ENCODE measurements at regions not wholly inside any gene's neighbourhood (a gene's known extent, or its start where the extent isn't known, plus 50 kb on each side); places are given as distances from the start of the nearest gene placed in this dataset.

GRCh38 chr12:124448955-124449622 is 118.3 kb downstream of the NCOR2 start:
- ChIA-PET POLR2A (ENCODE audit: unreplicated experiment) (no interaction called here), CTCF (no interaction called here)
- H3K9me1 ChIP-seq (ENCODE audit: insufficient read depth, low read length) = peaks cover 9% of the 10 kb centered on the region
- no peak overlapping the region for H2AFZ ChIP-seq (replicated peaks; ENCODE audit: low read length, poor library complexity)
- H3K27me3 ChIP-seq (ENCODE audit: control insufficient read depth, insufficient read depth, low read length) = no peaks in the 10 kb centered on the region
- intact Hi-C loops (cut with micrococcal nuclease) (no loop called here), in situ Hi-C loops (cut with MboI; ENCODE audit: low sequenced_read_pairs) (no loop called here), dilution Hi-C loops (cut with HindIII; ENCODE audit: low sequenced_read_pairs, unreplicated experiment) (no loop called here)
- peaks cover 12 to 77% of the 10 kb centered on the region in 2 experiments for H3K79me1 ChIP-seq (ENCODE audit: low read depth in 1 of 2, low read length in 2 of 2)
- H4K5ac ChIP-seq (ENCODE audit: low read depth, low read length) = no peak overlapping the region
- no peak overlapping the region for H3K27ac ChIP-seq (ENCODE audit: insufficient read depth, low read length)
- H3K9ac ChIP-seq (ENCODE audit: low read depth, low read length) = no peak overlapping the region
- no peak overlapping the region for H3K4me3 ChIP-seq (ENCODE audit: insufficient read depth, low read depth, low read length)
- H3K36me3 ChIP-seq (ENCODE audit: control insufficient read depth, insufficient read depth, low read length) = peaks cover 23% of the 10 kb centered on the region; the same call in 1 of the 2 replicates
- no peak overlapping the region for H4K8ac ChIP-seq (ENCODE audit: low read depth in 2 of 2, low read length in 2 of 2)
- H2AK9ac ChIP-seq (replicated peaks; ENCODE audit: low read depth, low read length, poor library complexity) = no peak overlapping the region
- H3K14ac ChIP-seq (replicated peaks; ENCODE audit: low read depth, low read length) = no peak overlapping the region
- no peak overlapping the region for H3K4me2 ChIP-seq (ENCODE audit: low read depth, low read length)
- H3K4me1 ChIP-seq (ENCODE audit: control insufficient read depth, insufficient read depth, low read length) = peaks cover 20% of the 10 kb centered on the region
- no peak overlapping the region for H2AK5ac ChIP-seq (ENCODE audit: low read depth, low read length)
- H3K23ac ChIP-seq (ENCODE audit: low read depth, low read length) = no peak overlapping the region
- H2BK15ac ChIP-seq (ENCODE audit: low read depth, low read length) = no peak overlapping the region
- no peak overlapping the region for H3K56ac ChIP-seq (ENCODE audit: extremely low read depth, insufficient read depth, low read length)
- H2BK120ac ChIP-seq (ENCODE audit: low read depth, low read length) = no peak overlapping the region
- ATAC-seq (ENCODE audit: low read depth) = no peak
- peaks cover 37% of the 10 kb centered on the region for H4K20me1 ChIP-seq (ENCODE audit: insufficient read depth, low read length)
- H3K9me3 ChIP-seq (ENCODE audit: control insufficient read depth, insufficient read depth, low read length) = no peaks in the 10 kb centered on the region
- no peak overlapping the region for H2BK20ac ChIP-seq (ENCODE audit: low read depth, low read length)
- no peak overlapping the region for H2BK5ac ChIP-seq (ENCODE audit: low read depth, low read length, poor library complexity, severe bottlenecking)
- H3K4ac ChIP-seq (ENCODE audit: low read depth, low read length) = no peak overlapping the region
- BruUV-seq (replicated peaks) = no TSS peak
- no peak overlapping the region for H4K91ac ChIP-seq (ENCODE audit: insufficient read depth, low read depth, low read length)
- 77% methylated on average over 4 of the region's 12 CpGs; no CpG with 5 or more reads in 1 of the 2 experiments for WGBS, 2 experiments (ENCODE audit: extremely low coverage in 2 of 2, insufficient read length in 1 of 2)
- DNase-seq = no peak
- no peak overlapping the region for H3K18ac ChIP-seq (ENCODE audit: low read depth, low read length)
- TF ChIP-seq, protein P1, sequence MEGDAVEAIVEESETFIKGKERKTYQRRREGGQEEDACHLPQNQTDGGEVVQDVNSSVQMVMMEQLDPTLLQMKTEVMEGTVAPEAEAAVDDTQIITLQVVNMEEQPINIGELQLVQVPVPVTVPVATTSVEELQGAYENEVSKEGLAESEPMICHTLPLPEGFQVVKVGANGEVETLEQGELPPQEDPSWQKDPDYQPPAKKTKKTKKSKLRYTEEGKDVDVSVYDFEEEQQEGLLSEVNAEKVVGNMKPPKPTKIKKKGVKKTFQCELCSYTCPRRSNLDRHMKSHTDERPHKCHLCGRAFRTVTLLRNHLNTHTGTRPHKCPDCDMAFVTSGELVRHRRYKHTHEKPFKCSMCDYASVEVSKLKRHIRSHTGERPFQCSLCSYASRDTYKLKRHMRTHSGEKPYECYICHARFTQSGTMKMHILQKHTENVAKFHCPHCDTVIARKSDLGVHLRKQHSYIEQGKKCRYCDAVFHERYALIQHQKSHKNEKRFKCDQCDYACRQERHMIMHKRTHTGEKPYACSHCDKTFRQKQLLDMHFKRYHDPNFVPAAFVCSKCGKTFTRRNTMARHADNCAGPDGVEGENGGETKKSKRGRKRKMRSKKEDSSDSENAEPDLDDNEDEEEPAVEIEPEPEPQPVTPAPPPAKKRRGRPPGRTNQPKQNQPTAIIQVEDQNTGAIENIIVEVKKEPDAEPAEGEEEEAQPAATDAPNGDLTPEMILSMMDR (conservative IDR thresholded peaks at IDR 0.05; ENCODE audit: low read depth, low read length) = no peak
- TF ChIP-seq NFE2L2 (IDR thresholded peaks at IDR 0.05; ENCODE audit: low read depth, low read length) (no peak), FOS (IDR thresholded peaks at IDR 0.05; ENCODE audit: low read depth, low read length) (no peak), MAZ (IDR thresholded peaks at IDR 0.05; ENCODE audit: borderline replicate concordance, low read depth, low read length) (no peak), BHLHE40 (IDR thresholded peaks at IDR 0.05; ENCODE audit: low read depth, low read length) (no peak), RAD21 (IDR thresholded peaks at IDR 0.05; ENCODE audit: low read length) (no peak), RFX5 (IDR thresholded peaks at IDR 0.05; ENCODE audit: low read depth, low read length) (no peak), RCOR1 (IDR thresholded peaks at IDR 0.05; ENCODE audit: insufficient replicate concordance, low read length) (no peak), MAFK (IDR thresholded peaks at IDR 0.05; ENCODE audit: low read depth, low read length) (no peak), MXI1 (IDR thresholded peaks at IDR 0.05; ENCODE audit: borderline replicate concordance, low read depth, low read length) (no peak), CEBPB (IDR thresholded peaks at IDR 0.05; ENCODE audit: low read depth, low read length) (no peak), CHD1 (IDR thresholded peaks at IDR 0.05; ENCODE audit: low read depth, low read length) (no peak), SMC3 (IDR thresholded peaks at IDR 0.05; ENCODE audit: low read depth, low read length) (no peak), POLR2A (IDR thresholded peaks at IDR 0.05; ENCODE audit: low read depth, low read length) (no peak)
- TF ChIP-seq, protein P2, sequence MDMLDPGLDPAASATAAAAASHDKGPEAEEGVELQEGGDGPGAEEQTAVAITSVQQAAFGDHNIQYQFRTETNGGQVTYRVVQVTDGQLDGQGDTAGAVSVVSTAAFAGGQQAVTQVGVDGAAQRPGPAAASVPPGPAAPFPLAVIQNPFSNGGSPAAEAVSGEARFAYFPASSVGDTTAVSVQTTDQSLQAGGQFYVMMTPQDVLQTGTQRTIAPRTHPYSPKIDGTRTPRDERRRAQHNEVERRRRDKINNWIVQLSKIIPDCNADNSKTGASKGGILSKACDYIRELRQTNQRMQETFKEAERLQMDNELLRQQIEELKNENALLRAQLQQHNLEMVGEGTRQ (IDR thresholded peaks at IDR 0.05; ENCODE audit: low read depth, low read length) = no peak
- TF ChIP-seq, protein P3, sequence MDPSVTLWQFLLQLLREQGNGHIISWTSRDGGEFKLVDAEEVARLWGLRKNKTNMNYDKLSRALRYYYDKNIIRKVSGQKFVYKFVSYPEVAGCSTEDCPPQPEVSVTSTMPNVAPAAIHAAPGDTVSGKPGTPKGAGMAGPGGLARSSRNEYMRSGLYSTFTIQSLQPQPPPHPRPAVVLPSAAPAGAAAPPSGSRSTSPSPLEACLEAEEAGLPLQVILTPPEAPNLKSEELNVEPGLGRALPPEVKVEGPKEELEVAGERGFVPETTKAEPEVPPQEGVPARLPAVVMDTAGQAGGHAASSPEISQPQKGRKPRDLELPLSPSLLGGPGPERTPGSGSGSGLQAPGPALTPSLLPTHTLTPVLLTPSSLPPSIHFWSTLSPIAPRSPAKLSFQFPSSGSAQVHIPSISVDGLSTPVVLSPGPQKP (IDR thresholded peaks at IDR 0.05; ENCODE audit: borderline replicate concordance, low read depth, low read length) = no peak

Data from IMR-90 (cell line).